ENCODE measurements at regions not wholly inside any gene's neighbourhood (a gene's known extent, or its start where the extent isn't known, plus 50 kb on each side); places are given as distances from the start of the nearest gene placed in this dataset.

DNA sequence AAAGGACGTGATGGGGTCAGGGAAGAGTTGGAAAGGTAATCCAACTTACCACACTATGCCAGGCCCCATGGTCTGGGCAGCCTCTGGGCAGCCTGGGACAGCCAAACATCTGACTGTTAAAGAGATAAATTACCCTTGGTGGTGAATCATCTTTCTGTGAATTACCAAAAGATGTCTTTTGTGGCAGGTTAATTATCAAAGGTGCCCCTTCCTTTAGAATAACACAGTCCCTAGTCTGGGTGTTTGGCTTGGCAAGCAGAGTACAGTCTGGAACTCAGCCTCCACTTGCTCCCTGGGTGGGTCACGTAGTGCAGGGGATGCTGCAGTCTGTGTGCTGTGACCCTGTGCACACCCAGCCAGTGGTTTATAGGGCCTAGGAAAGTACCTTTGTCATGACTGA lies 113.1 kb downstream of the ZNF621 start:
- Histone ChIP-seq H3K27me3 (no peaks in the 10 kb centered on the region), H3K4me3 (no peak overlapping the region), H3K36me3 (no peaks in the 10 kb centered on the region), H3K9me3 (peaks cover 6% of the 10 kb centered on the region), H3K27ac (no peak overlapping the region), H3K4me1 (no peaks in the 10 kb centered on the region)
- peak in 1 of 2 donors; percentile 16 for DNase-seq (ENCODE audit: extremely low spot score in 2 of 2)
- TF ChIP-seq POLR2AphosphoS5 (IDR thresholded peaks at IDR 0.05; ENCODE audit: insufficient read depth in 1 of 2, low read depth in 1 of 2) (no peak), POLR2A (IDR thresholded peaks at IDR 0.05) (no peak)
- TF ChIP-seq, protein P1, sequence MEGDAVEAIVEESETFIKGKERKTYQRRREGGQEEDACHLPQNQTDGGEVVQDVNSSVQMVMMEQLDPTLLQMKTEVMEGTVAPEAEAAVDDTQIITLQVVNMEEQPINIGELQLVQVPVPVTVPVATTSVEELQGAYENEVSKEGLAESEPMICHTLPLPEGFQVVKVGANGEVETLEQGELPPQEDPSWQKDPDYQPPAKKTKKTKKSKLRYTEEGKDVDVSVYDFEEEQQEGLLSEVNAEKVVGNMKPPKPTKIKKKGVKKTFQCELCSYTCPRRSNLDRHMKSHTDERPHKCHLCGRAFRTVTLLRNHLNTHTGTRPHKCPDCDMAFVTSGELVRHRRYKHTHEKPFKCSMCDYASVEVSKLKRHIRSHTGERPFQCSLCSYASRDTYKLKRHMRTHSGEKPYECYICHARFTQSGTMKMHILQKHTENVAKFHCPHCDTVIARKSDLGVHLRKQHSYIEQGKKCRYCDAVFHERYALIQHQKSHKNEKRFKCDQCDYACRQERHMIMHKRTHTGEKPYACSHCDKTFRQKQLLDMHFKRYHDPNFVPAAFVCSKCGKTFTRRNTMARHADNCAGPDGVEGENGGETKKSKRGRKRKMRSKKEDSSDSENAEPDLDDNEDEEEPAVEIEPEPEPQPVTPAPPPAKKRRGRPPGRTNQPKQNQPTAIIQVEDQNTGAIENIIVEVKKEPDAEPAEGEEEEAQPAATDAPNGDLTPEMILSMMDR (IDR thresholded peaks at IDR 0.05) = no peak
- intact Hi-C loops (cut with DNase I) = no loop called here

DNA sequence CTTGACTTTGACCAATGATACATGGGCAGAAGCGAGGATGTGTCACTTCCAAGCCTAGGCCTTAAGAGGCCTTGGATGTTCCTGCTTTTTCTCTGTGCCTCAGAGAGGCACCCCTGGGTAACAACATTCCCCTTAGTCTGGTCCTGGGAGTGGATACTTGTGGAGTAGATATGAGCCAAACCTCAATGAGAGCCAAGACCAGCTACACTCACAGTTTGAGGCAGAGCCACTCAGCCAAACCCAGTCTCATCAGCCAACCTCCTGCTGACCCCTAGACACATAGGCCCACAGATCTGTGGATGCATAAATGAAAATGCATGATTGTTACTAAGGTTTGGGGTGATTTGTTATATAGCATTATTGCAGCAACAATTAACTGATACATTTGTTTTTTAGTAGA lies 114.2 kb downstream of the ZNF621 start:
- no peaks in the 10 kb centered on the region for H3K4me1 ChIP-seq
- H3K4me3 ChIP-seq = no peak overlapping the region
- DNase-seq (ENCODE audit: extremely low spot score in 2 of 2) = peak in 1 of 2 donors; percentile 7
- H3K9me3 ChIP-seq = peaks cover 6% of the 10 kb centered on the region
- no peaks in the 10 kb centered on the region for H3K27me3 ChIP-seq
- no peak for TF ChIP-seq POLR2AphosphoS5 (IDR thresholded peaks at IDR 0.05; ENCODE audit: insufficient read depth in 1 of 2, low read depth in 1 of 2)
- no peak for TF ChIP-seq POLR2A (IDR thresholded peaks at IDR 0.05)
- intact Hi-C loops (cut with DNase I) = no loop called here
- no peak overlapping the region for H3K27ac ChIP-seq
- no peaks in the 10 kb centered on the region for H3K36me3 ChIP-seq

DNA sequence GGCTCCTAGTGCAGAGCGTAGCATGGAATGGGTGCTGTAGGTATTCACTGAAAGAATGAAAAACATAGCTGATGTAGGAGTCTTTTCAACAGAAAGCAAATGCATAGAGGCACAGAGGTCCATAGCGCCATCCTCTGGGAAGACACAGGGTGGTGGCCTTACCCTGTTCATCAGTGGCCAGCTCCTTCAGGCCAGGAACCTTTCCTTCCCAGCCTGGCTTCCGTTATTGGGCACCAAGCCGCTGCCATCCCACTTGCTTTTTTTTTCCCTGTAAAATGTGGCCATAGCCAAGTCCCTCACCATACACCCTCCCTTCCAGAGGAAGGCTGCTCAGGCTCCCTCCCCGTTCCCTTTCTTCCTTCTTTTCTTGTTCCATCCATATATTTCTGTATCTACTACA lies 118.1 kb downstream of the ZNF621 start:
- no peak overlapping the region for H3K4me3 ChIP-seq
- no peak overlapping the region for H3K27ac ChIP-seq
- DNase-seq (ENCODE audit: extremely low spot score in 2 of 2) = peak in 1 of 2 donors; percentile 43
- H3K27me3 ChIP-seq = no peaks in the 10 kb centered on the region
- H3K9me3 ChIP-seq = no peaks in the 10 kb centered on the region
- intact Hi-C loops (cut with DNase I) = no loop called here
- H3K4me1 ChIP-seq = no peaks in the 10 kb centered on the region
- no peak for TF ChIP-seq POLR2AphosphoS5 (IDR thresholded peaks at IDR 0.05; ENCODE audit: insufficient read depth in 1 of 2, low read depth in 1 of 2)
- no peak for TF ChIP-seq POLR2A (IDR thresholded peaks at IDR 0.05)
- TF ChIP-seq, protein P1 (IDR thresholded peaks at IDR 0.05) = no peak
- no peaks in the 10 kb centered on the region for H3K36me3 ChIP-seq

DNA sequence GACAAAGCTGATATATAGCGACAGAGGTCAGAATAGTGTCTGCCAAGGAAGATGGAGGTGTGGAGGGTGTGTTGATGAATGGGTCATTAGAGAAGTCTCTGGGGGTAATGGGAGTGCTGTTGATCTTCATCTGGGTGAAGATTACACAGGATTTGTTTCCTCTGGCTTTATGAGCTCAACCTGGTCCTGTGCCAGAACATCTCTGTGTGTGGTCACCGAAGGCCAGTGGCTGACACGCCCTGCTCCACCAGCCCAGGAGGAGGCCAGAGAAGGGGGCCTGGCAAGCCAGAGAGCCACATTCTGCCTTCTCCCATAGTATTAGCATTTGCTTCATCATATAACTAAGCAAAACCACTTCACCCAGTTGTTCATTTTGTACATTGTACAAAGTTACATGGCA lies 121.1 kb downstream of the ZNF621 start:
- Histone ChIP-seq H3K27ac (no peak overlapping the region), H3K36me3 (no peaks in the 10 kb centered on the region), H3K4me1 (no peaks in the 10 kb centered on the region), H3K9me3 (no peaks in the 10 kb centered on the region), H3K27me3 (no peaks in the 10 kb centered on the region), H3K4me3 (no peak overlapping the region)
- DNase-seq (ENCODE audit: extremely low spot score in 2 of 2) = peak in 1 of 2 donors; percentile 16
- intact Hi-C loops (cut with DNase I) = no loop called here
- TF ChIP-seq POLR2A (IDR thresholded peaks at IDR 0.05) (no peak), POLR2AphosphoS5 (IDR thresholded peaks at IDR 0.05; ENCODE audit: insufficient read depth in 1 of 2, low read depth in 1 of 2) (no peak)
- TF ChIP-seq, protein P1 (IDR thresholded peaks at IDR 0.05) = no peak

DNA sequence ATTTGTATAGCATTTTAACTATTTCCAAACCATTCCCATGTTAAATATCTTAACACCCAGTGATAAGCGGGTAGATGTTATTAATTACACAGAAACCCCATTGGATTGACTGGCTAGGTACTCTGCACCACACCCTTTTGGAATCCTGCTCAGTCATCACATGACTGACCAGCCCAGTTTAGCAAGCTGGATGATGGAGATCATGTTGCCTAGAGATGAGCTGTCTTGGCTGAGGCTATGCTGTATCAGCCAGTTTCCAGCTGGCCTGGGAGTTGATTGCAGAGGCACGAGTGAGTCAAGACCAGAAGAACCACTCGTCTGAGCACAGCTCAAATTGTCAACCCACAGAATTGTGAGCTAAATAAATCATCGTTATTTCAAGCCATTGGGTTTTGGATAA lies 124.6 kb downstream of the ZNF621 start:
- Histone ChIP-seq H3K36me3 (no peaks in the 10 kb centered on the region), H3K4me1 (no peaks in the 10 kb centered on the region), H3K9me3 (no peaks in the 10 kb centered on the region), H3K27ac (no peak overlapping the region), H3K4me3 (no peak overlapping the region), H3K27me3 (no peaks in the 10 kb centered on the region)
- DNase-seq (ENCODE audit: extremely low spot score in 2 of 2) = no peak
- TF ChIP-seq POLR2AphosphoS5 (IDR thresholded peaks at IDR 0.05; ENCODE audit: insufficient read depth in 1 of 2, low read depth in 1 of 2) = no peak
- no peak for TF ChIP-seq POLR2A (IDR thresholded peaks at IDR 0.05)
- TF ChIP-seq, protein P1 (IDR thresholded peaks at IDR 0.05) = no peak
- intact Hi-C loops (cut with DNase I) = no loop called here
